K562 (cell line): ENCODE measurements at regions not wholly inside any gene's neighbourhood (a gene's known extent, or its start where the extent isn't known, plus 50 kb on each side); places are given as distances from the start of the nearest gene placed in this dataset.

Experiments
- ATAC-seq: fragments of 200-7000 bp; cut with Tn5 transposase; 3 replicates; pipeline ENCODE4 v1.9.1; 2020; ENCODE audit warnings: moderate library complexity
- BruUV-seq: library from RNA; stranded (reverse); fragments of 400-500 nt; replicated peaks from 2 replicates; lab custom pipeline; 2021; lab: Mats Ljungman, UMichigan
- CTCF ChIA-PET: fragments of 300-600 bp; formaldehyde crosslinking; extraction: SDS; loops from one replicate; lab custom pipeline; 2021; ENCODE audit warnings: low intra/inter-chr PET ratio; lab: Yijun Ruan, JAX
- POLR2A ChIA-PET: fragments of 300-600, 350-650 bp; sonication (Branson Sonifier 250); formaldehyde crosslinking; extraction: SDS; loops from one replicate; lab custom pipeline; 2021; ENCODE audit warnings: antibody characterized with exemption, inconsistent platforms; lab: Yijun Ruan, JAX
- DNase-seq, 4 experiments: peaks; one replicate each; pipeline versions ENCODE4 v3.0.0 to v3.0.0-alpha.2; 2011 to 2018; ENCODE audit warnings: low spot score in 3 of 4, mixed read lengths in 3 of 4; ENCODE audit errors: extremely low read depth in 1 of 4
- FAIRE-seq: peaks from 2 replicates; lab custom pipeline; 2011; peaks lifted over from hg19 to GRCh38; lab: Jason Lieb, UNC
- H2AFZ ChIP-seq: 2 replicates; pipeline ENCODE4 v1.6.0; 2011; ENCODE audit warnings: low read depth, low read length, control low read depth, inconsistent platforms
- H3K27ac ChIP-seq: fragments of 200-600 bp; 3 replicates; pipeline ENCODE4 v1.8.0; 2011; ENCODE audit warnings: low read depth, mild to moderate bottlenecking, control low read depth, inconsistent platforms, low read length, moderate library complexity, mixed read lengths; ENCODE audit errors: extremely low read depth
- H3K27me3 ChIP-seq, 2 experiments: fragments of 300-600 bp in 1 of 2; 2 replicates in 1 of 2; 3 replicates in 1 of 2; pipeline versions ENCODE4 v1.6.0 to v1.8.0; 2011; ENCODE audit warnings: inconsistent platforms in 2 of 2, low read length in 2 of 2, mild to moderate bottlenecking in 1 of 2, mixed read lengths in 1 of 2, moderate library complexity in 1 of 2; ENCODE audit not compliant: control insufficient read depth in 2 of 2, insufficient read depth in 2 of 2
- H3K36me3 ChIP-seq: fragments of 300-600 bp; 3 replicates; pipeline ENCODE4 v1.8.0; 2011; ENCODE audit warnings: mild to moderate bottlenecking, low read length, inconsistent platforms; ENCODE audit not compliant: control insufficient read depth, insufficient read depth
- H3K4me1 ChIP-seq, 2 experiments: fragments of 200-600 bp in 1 of 2; replicated peaks in 1 of 2; 2 replicates in 1 of 2; 3 replicates in 1 of 2; pipeline versions ENCODE4 v1.5.1 to v1.8.0; 2011; ENCODE audit warnings: inconsistent platforms in 2 of 2, low read length in 2 of 2, mild to moderate bottlenecking in 1 of 2, mixed read lengths in 1 of 2, moderate library complexity in 1 of 2; ENCODE audit not compliant: control insufficient read depth in 2 of 2, insufficient read depth in 2 of 2
- H3K4me2 ChIP-seq: 2 replicates; pipeline ENCODE4 v1.6.1; 2011; ENCODE audit warnings: low read length, control low read depth, inconsistent platforms, mixed read lengths; ENCODE audit not compliant: insufficient read depth
- H3K4me3 ChIP-seq: fragments of 200-600 bp; sonication (generic), shearing (Covaris generic); 2 replicates; pipeline ENCODE4 v1.5.1; 2016; ENCODE audit warnings: control low read depth, inconsistent platforms
- H3K79me2 ChIP-seq: fragments of 200-600 bp; 3 replicates; pipeline ENCODE4 v1.8.0; 2011; ENCODE audit warnings: low read length, inconsistent platforms; ENCODE audit not compliant: control insufficient read depth, insufficient read depth
- H3K9ac ChIP-seq, 2 experiments: 2 replicates each; pipeline versions ENCODE4 v1.6.0 to v1.6.1; 2011; ENCODE audit warnings: low read depth in 2 of 2, low read length in 2 of 2, control low read depth in 1 of 2, inconsistent platforms in 1 of 2, mild to moderate bottlenecking in 1 of 2, mixed read lengths in 1 of 2; ENCODE audit not compliant: insufficient read depth in 1 of 2
- H3K9me1 ChIP-seq: one replicate; pipeline ENCODE4 v1.6.0; 2011; ENCODE audit warnings: inconsistent platforms, mild to moderate bottlenecking, low read length, moderate library complexity; ENCODE audit not compliant: control insufficient read depth, insufficient read depth
- H3K9me3 ChIP-seq: replicated peaks from 2 replicates; pipeline ENCODE4 v1.5.1; 2011; ENCODE audit warnings: low read depth, low read length, inconsistent platforms; ENCODE audit not compliant: control insufficient read depth, insufficient read depth
- H4K20me1 ChIP-seq: replicated peaks from 2 replicates; pipeline ENCODE4 v1.6.1; 2011; ENCODE audit warnings: low read length, inconsistent platforms, mixed read lengths; ENCODE audit not compliant: control insufficient read depth, insufficient read depth
- BCLAF1 ChIP-seq, 2 experiments: fragments of 450-650 bp in 1 of 2; IDR thresholded peaks; 2 replicates each; pipeline ENCODE4 v1.6.1; 2011 to 2017; ENCODE audit warnings: low read depth in 2 of 2, antibody characterized with exemption in 1 of 2, borderline replicate concordance in 1 of 2, low read length in 1 of 2, mild to moderate bottlenecking in 1 of 2, mixed read lengths in 1 of 2; ENCODE audit not compliant: control insufficient read depth in 1 of 2
- CBFA2T2 ChIP-seq: fragments of 450-650 bp; conservative IDR thresholded peaks from 2 replicates; pipeline ENCODE4 v1.6.1; 2017; ENCODE audit warnings: mild to moderate bottlenecking
- ESRRA ChIP-seq: fragments of 450-650 bp; IDR thresholded peaks from 2 replicates; pipeline ENCODE4 v1.6.1; 2014; ENCODE audit warnings: low read depth, mild to moderate bottlenecking, moderate library complexity, borderline replicate concordance
- ETV1 ChIP-seq: fragments of 450-650 bp; conservative IDR thresholded peaks from 2 replicates; pipeline ENCODE4 v1.6.1; 2016; ENCODE audit warnings: missing genetic modification characterization, control low read depth, low read depth, missing compliant biosample characterization
- KDM2B ChIP-seq: fragments of 250-450 bp; sonication (Bioruptor Pico); IDR thresholded peaks from 2 replicates; pipeline ENCODE4 v1.8.0; 2021; ENCODE audit warnings: mild to moderate bottlenecking, moderate library complexity
- MTF1 ChIP-seq: fragments of 250-450 bp; sonication (Bioruptor Pico); IDR thresholded peaks from 2 replicates; pipeline ENCODE4 v1.9.0; 2021; ENCODE audit warnings: moderate library complexity, mild to moderate bottlenecking, inconsistent platforms, borderline replicate concordance
- RBM39 ChIP-seq: fragments of 200-400 bp; formaldehyde crosslinking; optimal IDR thresholded peaks from 2 replicates; pipeline ENCODE3; 2018; ENCODE audit warnings: low read depth, low read length
- RERE ChIP-seq: sonication (generic); formaldehyde crosslinking; IDR thresholded peaks from 2 replicates; pipeline ENCODE4 v1.8.0; 2023; ENCODE audit warnings: missing genetic modification reagents, mild to moderate bottlenecking, borderline replicate concordance
- XRCC4 ChIP-seq: IDR thresholded peaks from one replicate; pipeline ENCODE4 v1.6.1; 2011; ENCODE audit not compliant: insufficient read depth, insufficient read length; ENCODE audit errors: extremely low read depth
- WGBS: fragments of 100-300 bp; shearing (Covaris generic); methylation state at CpG from one replicate; pipeline ENCODE4 v1.1.6; 2016; ENCODE audit warnings: low coverage, mixed read lengths; ENCODE audit not compliant: insufficient coverage; ENCODE audit errors: missing lambda C conversion rate; 5-methylcytosine and 5-hydroxymethylcytosine counted together
- in situ Hi-C: fragments of 300-500 bp; cut with MboI; formaldehyde crosslinking; loops from 4 replicates; pipeline ENCODE4 v1.15.0; 2018; ENCODE audit warnings: inconsistent platforms, mixed read lengths
- intact Hi-C: fragments of 100-400 bp; cut with micrococcal nuclease; formaldehyde crosslinking; loops from 2 replicates; pipeline ENCODE4 v1.14.2; 2022

GRCh38 chr1:80915491-80915890, 885.2 kb upstream of the ADGRL2 start (continued):
- TF ChIP-seq RERE (CRISPR knock-in tag), result no peak

GRCh38 chr1:80910426-80910825, 890.3 kb upstream of the ADGRL2 start:
- FAIRE-seq (no peak), DNase-seq (no peak), ATAC-seq (no peak)
- intact Hi-C loops, result no loop called here
- Histone ChIP-seq H3K36me3 (no peaks in the 10 kb centered on the region), H4K20me1 (no peaks in the 10 kb centered on the region), H3K4me1 (no peaks in the 10 kb centered on the region), H3K27me3 (no peaks in the 10 kb centered on the region), H3K9ac (no peak overlapping the region), H3K79me2 (no peaks in the 10 kb centered on the region), H3K4me3 (no peak overlapping the region), H3K4me2 (no peak overlapping the region), H3K27ac (no peak overlapping the region), H2AFZ (no peak overlapping the region), H3K9me3 (no peaks in the 10 kb centered on the region), H3K9me1 (no peaks in the 10 kb centered on the region)
- ChIA-PET CTCF (no interaction called here), POLR2A (no interaction called here)
- no TSS peak for BruUV-seq
- WGBS, result 0% methylated on average over 2 of the region's 2 CpGs
- in situ Hi-C loops, result no loop called here
- no peak for TF ChIP-seq RBM39
- no peak for TF ChIP-seq ETV1
- no peak for TF ChIP-seq KDM2B (CRISPR knock-in tag)
- no peak for TF ChIP-seq CBFA2T2
- TF ChIP-seq MTF1, result no peak
- no peak for TF ChIP-seq ESRRA
- TF ChIP-seq BCLAF1 (IDR thresholded peaks at IDR 0.05; ENCODE audit: borderline replicate concordance in 1 of 2, control insufficient read depth in 1 of 2, low read depth in 2 of 2, low read length in 1 of 2), result no peak
- TF ChIP-seq XRCC4, result no peak
